ENCODE measurements at regions not wholly inside any gene's neighbourhood (a gene's known extent, or its start where the extent isn't known, plus 50 kb on each side); places are given as distances from the start of the nearest gene placed in this dataset.
"Not testable (repeated sequence)": the region's sequence is repeated elsewhere in the genome, so short reads cannot be mapped to it uniquely, and the experiment has no call there.

GRCh38 chr5:57429513-57430120, 53.0 kb downstream of the ACTBL2 start:
- Histone ChIP-seq H3K36me3 (ENCODE audit: control insufficient read depth, insufficient read depth, low read length) (no peaks in the 10 kb centered on the region), H3K4me3 (ENCODE audit: low read depth, low read length) (no peak overlapping the region), H3K27me3 (ENCODE audit: control insufficient read depth, insufficient read depth, low read length) (no peaks in the 10 kb centered on the region)
- no peak for FAIRE-seq
- TF ChIP-seq CTCF (IDR thresholded peaks at IDR 0.05; ENCODE audit: insufficient read depth, low read length, severe bottlenecking): no peak
- DNase-seq (ENCODE audit: low read depth): no peak

- not testable (repeated sequence) for DNase-seq (ENCODE audit: low read depth); FAIRE-seq; H3K27me3 ChIP-seq (ENCODE audit: control insufficient read depth, insufficient read depth, low read length); H3K4me3 ChIP-seq (ENCODE audit: low read depth, low read length); H3K36me3 ChIP-seq (ENCODE audit: control insufficient read depth, insufficient read depth, low read length)
Measured at GRCh38 chr5:57429021-57429420, 53.6 kb downstream of the ACTBL2 start.

DNA sequence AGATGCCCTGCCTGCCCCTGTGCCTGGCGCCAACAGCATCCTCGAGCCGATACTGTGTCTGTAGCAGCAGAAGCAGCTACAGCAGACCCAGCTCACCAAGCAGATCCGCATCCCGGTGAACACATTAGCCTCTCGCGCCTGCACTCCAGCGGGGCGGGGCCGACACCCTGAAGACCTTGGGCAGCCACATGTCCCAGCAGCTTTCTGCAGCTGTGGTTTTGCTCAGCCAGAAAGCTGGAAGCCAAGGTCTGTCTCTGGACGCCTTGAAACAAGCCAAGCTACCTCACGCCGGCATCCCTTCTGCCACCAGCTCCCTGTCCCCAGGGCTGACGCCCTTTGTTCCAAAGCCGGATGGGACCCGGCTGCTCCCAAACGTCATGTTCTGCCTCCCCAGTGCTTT, 59.6 kb downstream of the ACTBL2 start:
- DNase-seq (ENCODE audit: low read depth) (no peak), FAIRE-seq (no peak)
- no peak for TF ChIP-seq CTCF (IDR thresholded peaks at IDR 0.05; ENCODE audit: insufficient read depth, low read length, severe bottlenecking)
- Histone ChIP-seq H3K36me3 (ENCODE audit: control insufficient read depth, insufficient read depth, low read length) (no peaks in the 10 kb centered on the region), H3K27me3 (ENCODE audit: control insufficient read depth, insufficient read depth, low read length) (no peaks in the 10 kb centered on the region), H3K4me3 (ENCODE audit: low read depth, low read length) (no peak overlapping the region)

- no peak for DNase-seq (ENCODE audit: low read depth)
- FAIRE-seq: no peak
- no peak overlapping the region for H3K4me3 ChIP-seq (ENCODE audit: low read depth, low read length)
- no peak for TF ChIP-seq CTCF (IDR thresholded peaks at IDR 0.05; ENCODE audit: insufficient read depth, low read length, severe bottlenecking)
- no peaks in the 10 kb centered on the region for H3K36me3 ChIP-seq (ENCODE audit: control insufficient read depth, insufficient read depth, low read length)
- H3K27me3 ChIP-seq (ENCODE audit: control insufficient read depth, insufficient read depth, low read length): no peaks in the 10 kb centered on the region
Measured at GRCh38 chr5:57422341-57422740, 60.3 kb downstream of the ACTBL2 start.

DNA sequence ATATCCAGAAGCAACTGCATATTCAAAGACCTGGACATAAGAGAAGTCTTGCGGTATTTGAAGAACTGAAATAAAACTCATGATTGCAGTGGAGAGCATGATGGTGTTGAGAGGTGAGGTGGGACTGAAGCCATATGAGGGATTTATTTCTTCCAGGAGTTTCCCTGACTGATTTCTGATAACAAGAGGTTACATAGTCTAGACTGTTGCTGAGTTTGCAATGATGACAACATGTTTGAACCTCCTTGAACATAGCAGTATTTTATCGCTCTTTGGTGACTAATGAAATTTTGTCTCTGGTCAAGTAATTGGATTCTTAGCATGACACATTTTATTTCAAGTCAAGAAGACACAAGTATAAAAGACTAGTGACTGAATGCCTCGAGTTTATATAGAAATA, 61.8 kb downstream of the ACTBL2 start:
- peak; percentile 29 for DNase-seq (ENCODE audit: low read depth)
- peaks cover 2% of the 10 kb centered on the region for H3K27me3 ChIP-seq (ENCODE audit: control insufficient read depth, insufficient read depth, low read length)
- H3K36me3 ChIP-seq (ENCODE audit: control insufficient read depth, insufficient read depth, low read length): no peaks in the 10 kb centered on the region
- H3K4me3 ChIP-seq (ENCODE audit: low read depth, low read length): no peak overlapping the region
- no peak for TF ChIP-seq CTCF (IDR thresholded peaks at IDR 0.05; ENCODE audit: insufficient read depth, low read length, severe bottlenecking)
- no peak for FAIRE-seq

DNA sequence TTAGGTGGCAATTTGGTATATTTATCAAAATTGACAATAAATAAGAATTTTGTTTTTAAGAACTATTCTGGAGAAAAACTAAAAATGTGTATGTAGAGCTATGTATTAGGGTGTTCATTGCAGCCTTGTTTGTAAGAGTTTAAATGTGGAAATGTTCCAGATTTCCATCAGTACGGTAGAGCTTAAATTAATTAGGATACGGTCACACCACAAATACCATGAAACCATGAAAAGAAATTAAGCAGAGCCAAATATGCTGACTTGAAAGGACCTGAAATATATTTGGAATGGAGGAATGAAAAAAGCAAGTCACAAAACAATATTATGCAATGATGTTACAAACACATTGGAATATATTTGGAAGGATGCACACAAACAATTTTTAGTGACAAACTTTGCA, 64.6 kb downstream of the ACTBL2 start:
- H3K36me3 ChIP-seq (ENCODE audit: control insufficient read depth, insufficient read depth, low read length): no peaks in the 10 kb centered on the region
- TF ChIP-seq CTCF (IDR thresholded peaks at IDR 0.05; ENCODE audit: insufficient read depth, low read length, severe bottlenecking): no peak
- peaks cover 4% of the 10 kb centered on the region for H3K27me3 ChIP-seq (ENCODE audit: control insufficient read depth, insufficient read depth, low read length)
- DNase-seq (ENCODE audit: low read depth) (no peak), FAIRE-seq (no peak)
- H3K4me3 ChIP-seq (ENCODE audit: low read depth, low read length): no peak overlapping the region

Data from bronchial epithelial cell (primary cell).